Gastroesophageal sphincter (tissue), 4 donors: ENCODE measurements at regions not wholly inside any gene's neighbourhood (a gene's known extent, or its start where the extent isn't known, plus 50 kb on each side); places are given as distances from the start of the nearest gene placed in this dataset.

ENCODE experiments used
- ATAC-seq: fragments of 150-250 bp; one replicate; pipeline ENCODE4 v1.9.1; 2016; ENCODE audit warnings: mild to moderate bottlenecking, moderate library complexity
- H3K27ac ChIP-seq, 4 donors: fragments of 200-600 bp; sonication (generic) in 3 of 4; 1 replicate in 3 of 4; 2 replicates in 1 of 4; pipeline ENCODE4 v1.5.1; 2016 to 2019
- H3K27me3 ChIP-seq: fragments of 200-600 bp; sonication (generic); one replicate; pipeline ENCODE4 v1.5.1; 2019
- H3K36me3 ChIP-seq, 2 donors: fragments of 200-600 bp; sonication (generic); one replicate each; pipeline ENCODE4 v1.5.1; 2019; ENCODE audit warnings: control low read depth in 1 of 2
- H3K4me1 ChIP-seq, 3 donors: fragments of 200-600 bp; sonication (generic); 1 replicate in 2 of 3; 2 replicates in 1 of 3; pipeline ENCODE4 v1.5.1; 2016 to 2019; ENCODE audit warnings: control low read depth in 2 of 3
- H3K4me3 ChIP-seq, 2 donors: fragments of 200-600 bp; sonication (generic); one replicate each; pipeline ENCODE4 v1.5.1; 2019; ENCODE audit warnings: mild to moderate bottlenecking in 1 of 2, moderate library complexity in 1 of 2
- H3K9me3 ChIP-seq, 3 donors: fragments of 200-600 bp; sonication (generic); one replicate each; pipeline ENCODE4 v1.5.1; 2017 to 2019; ENCODE audit warnings: control low read depth in 2 of 3
- CTCF ChIP-seq, 4 experiments: fragments of 200-600 bp in 2 of 4; fragments of 450-650 bp in 2 of 4; sonication (generic) in 1 of 4; IDR thresholded peaks; one replicate each; pipeline ENCODE4 v1.5.1; 2017 to 2019; ENCODE audit warnings: antibody characterized with exemption in 4 of 4, mild to moderate bottlenecking in 2 of 4, moderate library complexity in 2 of 4
- EP300 ChIP-seq: sonication (generic); formaldehyde crosslinking; IDR thresholded peaks from one replicate; pipeline ENCODE4 v1.6.1; 2017; ENCODE audit warnings: antibody characterized with exemption, mild to moderate bottlenecking
- POLR2A ChIP-seq, 2 donors: fragments of 450-650 bp; IDR thresholded peaks; one replicate each; pipeline ENCODE4 v1.6.1; 2017; ENCODE audit warnings: antibody characterized with exemption in 2 of 2, mild to moderate bottlenecking in 2 of 2, moderate library complexity in 1 of 2
- POLR2AphosphoS5 ChIP-seq: sonication (generic); formaldehyde crosslinking; IDR thresholded peaks from one replicate; pipeline ENCODE4 v1.6.1; 2017; ENCODE audit warnings: antibody characterized with exemption
- WGBS, 2 donors: methylation state at CpG; one replicate each; pipeline ENCODE4 v1.1.5; 2018; ENCODE audit warnings: low coverage in 1 of 2; 5-methylcytosine and 5-hydroxymethylcytosine counted together

DNA sequence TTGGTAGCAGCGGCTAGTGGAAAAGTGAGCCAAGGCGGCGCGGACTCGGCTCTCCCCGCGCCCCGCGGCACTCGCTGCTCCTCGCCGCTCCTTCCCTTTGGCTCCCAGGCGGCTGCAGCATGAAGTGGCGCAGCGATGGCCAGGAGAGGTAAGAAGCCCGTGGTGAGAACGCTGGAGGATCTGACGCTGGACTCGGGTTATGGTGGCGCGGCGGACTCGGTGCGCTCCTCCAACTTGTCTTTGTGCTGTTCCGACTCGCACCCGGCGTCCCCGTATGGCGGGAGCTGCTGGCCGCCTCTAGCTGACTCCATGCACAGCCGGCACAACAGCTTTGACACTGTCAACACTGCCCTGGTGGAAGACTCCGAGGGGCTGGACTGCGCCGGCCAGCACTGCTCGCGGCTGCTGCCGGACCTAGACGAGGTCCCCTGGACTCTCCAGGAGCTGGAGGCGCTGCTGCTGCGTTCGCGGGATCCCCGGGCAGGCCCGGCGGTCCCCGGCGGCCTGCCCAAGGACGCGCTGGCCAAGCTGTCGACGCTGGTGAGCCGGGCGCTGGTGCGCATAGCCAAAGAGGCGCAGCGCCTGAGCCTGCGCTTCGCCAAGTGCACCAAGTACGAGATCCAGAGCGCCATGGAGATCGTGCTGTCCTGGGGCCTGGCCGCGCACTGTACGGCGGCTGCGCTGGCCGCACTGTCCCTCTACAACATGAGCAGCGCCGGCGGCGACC is 225.6 kb upstream of the CRY1 start:
- peak overlapping the region in 1 of 2 donors; percentile 44 for H3K4me3 ChIP-seq
- no peak for ATAC-seq
- H3K27ac ChIP-seq: no peak overlapping the region
- H3K4me1 ChIP-seq: peaks cover 0 to 41% (median 18%) of the 10 kb centered on the region in 3 donors
- no peak for TF ChIP-seq EP300
- TF ChIP-seq POLR2A (IDR thresholded peaks at IDR 0.05): no peak
- TF ChIP-seq CTCF (IDR thresholded peaks at IDR 0.05): no peak
- TF ChIP-seq POLR2AphosphoS5: no peak
- H3K27me3 ChIP-seq: peaks cover 98% of the 10 kb centered on the region
- no peaks in the 10 kb centered on the region for H3K9me3 ChIP-seq
- H3K36me3 ChIP-seq: no peaks in the 10 kb centered on the region
- WGBS, 2 donors: 0% methylated on average over 2 of the region's 72 CpGs; no CpG with 5 or more reads in 1 of the 2 donors

GRCh38 chr12:107319533-107320032 is 226.2 kb upstream of the CRY1 start:
- Histone ChIP-seq H3K27me3 (peaks cover 100% of the 10 kb centered on the region), H3K27ac (no peak overlapping the region), H3K4me1 (peaks cover 0 to 41% (median 18%) of the 10 kb centered on the region in 3 donors), H3K9me3 (no peaks in the 10 kb centered on the region), H3K4me3 (peak overlapping the region in 1 of 2 donors; percentile 44), H3K36me3 (no peaks in the 10 kb centered on the region)
- ATAC-seq: no peak
- no CpG with 5 or more reads among the region's 60 CpGs for WGBS, 2 donors
- TF ChIP-seq POLR2AphosphoS5 (no peak), CTCF (IDR thresholded peaks at IDR 0.05) (no peak), POLR2A (IDR thresholded peaks at IDR 0.05) (no peak)

DNA sequence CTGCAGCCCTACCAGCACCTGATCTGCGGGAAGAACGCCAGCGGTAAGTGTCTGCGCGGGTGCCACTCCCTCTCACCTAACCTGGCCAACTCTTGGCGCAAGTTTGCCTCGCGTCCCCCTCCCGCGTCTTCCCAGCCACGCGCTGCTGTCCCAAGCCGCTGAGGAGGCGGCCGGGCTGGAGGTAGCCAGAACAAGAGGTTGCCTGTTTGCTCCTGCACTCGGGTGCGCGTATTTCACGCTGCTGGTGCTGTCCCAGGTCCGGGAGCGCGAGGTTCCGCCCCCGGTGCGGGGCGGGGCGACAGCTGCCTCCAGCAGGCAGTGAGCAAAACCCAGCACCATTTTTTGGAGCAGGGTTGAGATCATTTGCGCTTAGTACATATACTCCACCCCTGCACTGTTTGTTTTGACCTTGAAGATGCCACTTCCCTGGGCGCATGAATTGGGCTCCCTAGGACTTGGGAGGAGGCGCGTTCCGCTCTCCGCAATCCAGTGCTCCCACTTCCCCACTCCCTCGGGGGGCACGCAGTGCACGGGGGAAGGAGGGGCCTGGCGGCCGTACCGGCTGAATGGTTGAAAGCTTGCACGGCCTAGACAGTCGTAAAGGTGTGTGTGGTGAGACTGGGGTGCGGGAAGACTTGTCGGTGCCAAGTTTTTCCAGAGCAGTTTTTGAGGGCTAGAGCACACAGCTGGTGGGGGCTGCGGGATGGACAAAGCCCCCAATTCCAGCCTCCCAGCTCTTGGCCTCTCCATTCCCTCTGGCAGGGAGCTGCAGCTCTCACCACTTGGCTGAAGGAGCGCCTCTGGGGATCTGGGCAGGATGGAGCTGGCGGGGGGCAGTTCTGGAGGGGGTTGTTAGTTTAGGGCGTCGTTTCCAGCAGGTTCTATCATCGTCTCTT is 226.9 kb upstream of the CRY1 start:
- H3K27me3 ChIP-seq: peaks cover 98% of the 10 kb centered on the region
- ATAC-seq: no peak

GRCh38 chr12:107320929-107321631 is 227.7 kb upstream of the CRY1 start:
- H3K4me1 ChIP-seq: peaks cover 0 to 41% (median 18%) of the 10 kb centered on the region in 3 donors
- ATAC-seq: no peak
- peak overlapping the region in 1 of 2 donors; percentile 44 for H3K4me3 ChIP-seq
- no peaks in the 10 kb centered on the region for H3K36me3 ChIP-seq
- WGBS, 2 donors: 0% methylated on average over 5 of the region's 42 CpGs; no CpG with 5 or more reads in 1 of the 2 donors
- no peaks in the 10 kb centered on the region for H3K9me3 ChIP-seq
- H3K27me3 ChIP-seq: peaks cover 98% of the 10 kb centered on the region
- H3K27ac ChIP-seq: no peak overlapping the region
- TF ChIP-seq POLR2AphosphoS5 (no peak), EP300 (no peak), CTCF (IDR thresholded peaks at IDR 0.05) (no peak), POLR2A (IDR thresholded peaks at IDR 0.05) (no peak)

More for the DNA sequence above, 226.9 kb upstream of the CRY1 start:
- H3K4me3 ChIP-seq: peak overlapping the region in 1 of 2 donors; percentile 44
- TF ChIP-seq EP300: no peak
- TF ChIP-seq CTCF (IDR thresholded peaks at IDR 0.05): no peak
- no peak for TF ChIP-seq POLR2AphosphoS5
- TF ChIP-seq POLR2A (IDR thresholded peaks at IDR 0.05): no peak
- peaks cover 0 to 41% (median 18%) of the 10 kb centered on the region in 3 donors for H3K4me1 ChIP-seq
- H3K36me3 ChIP-seq: no peaks in the 10 kb centered on the region
- no peaks in the 10 kb centered on the region for H3K9me3 ChIP-seq
- H3K27ac ChIP-seq: no peak overlapping the region
- WGBS, 2 donors: 0 to 4% methylated on average over 5 to 13 of the region's 49 CpGs
